HG03095 (cell line): ENCODE measurements at regions not wholly inside any gene's neighbourhood (a gene's known extent, or its start where the extent isn't known, plus 50 kb on each side); places are given as distances from the start of the nearest gene placed in this dataset.
"Not testable (repeated sequence)": the region's sequence is repeated elsewhere in the genome, so short reads cannot be mapped to it uniquely, and the experiment has no call there.

Source experiments
- ATAC-seq: cut with Tn5 transposase; IDR thresholded peaks from one replicate; pipeline ENCODE4 v1.9.1; 2021; ENCODE audit warnings: moderate library complexity; ENCODE audit not compliant: unreplicated experiment

DNA sequence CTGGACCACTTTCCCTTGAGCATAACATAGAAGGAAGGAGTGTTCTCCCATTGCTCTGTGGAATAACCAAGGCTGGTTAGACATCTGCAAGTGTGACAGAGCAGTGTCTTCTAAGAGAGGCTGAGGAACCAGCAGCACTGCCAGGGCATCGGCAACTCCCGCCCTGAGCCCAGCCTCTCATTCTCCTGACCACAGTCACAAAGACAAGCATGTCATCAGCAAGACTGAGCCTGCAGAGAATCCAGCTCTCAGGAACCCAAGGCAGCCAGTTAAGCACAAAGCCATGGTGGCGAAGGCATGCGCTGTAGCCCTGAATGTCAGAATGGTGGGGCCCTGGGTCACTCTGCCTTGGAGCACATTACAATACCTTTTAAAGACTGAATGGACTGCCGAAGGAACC lies 253.9 kb downstream of the AGTPBP1 start:
- ATAC-seq = no peak

DNA sequence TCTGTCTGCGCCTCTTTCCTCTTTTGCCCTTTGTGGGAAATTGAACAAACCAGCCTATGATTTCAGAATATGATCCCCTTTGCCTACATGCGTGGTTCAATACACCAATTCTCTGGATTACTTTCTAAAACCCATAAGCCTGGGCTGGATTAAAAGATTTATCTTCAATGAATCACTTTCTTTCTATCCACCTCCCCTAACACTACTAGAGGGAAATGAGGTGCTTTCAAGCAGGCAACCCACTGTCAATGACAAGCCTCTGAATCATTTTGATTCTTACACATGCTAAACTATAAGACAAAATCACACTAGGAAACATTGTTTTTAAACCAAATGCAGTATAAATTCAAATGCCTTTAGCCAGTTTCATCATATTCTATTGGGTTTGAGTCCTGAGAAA lies 257.5 kb downstream of the AGTPBP1 start:
- no peak for ATAC-seq

DNA sequence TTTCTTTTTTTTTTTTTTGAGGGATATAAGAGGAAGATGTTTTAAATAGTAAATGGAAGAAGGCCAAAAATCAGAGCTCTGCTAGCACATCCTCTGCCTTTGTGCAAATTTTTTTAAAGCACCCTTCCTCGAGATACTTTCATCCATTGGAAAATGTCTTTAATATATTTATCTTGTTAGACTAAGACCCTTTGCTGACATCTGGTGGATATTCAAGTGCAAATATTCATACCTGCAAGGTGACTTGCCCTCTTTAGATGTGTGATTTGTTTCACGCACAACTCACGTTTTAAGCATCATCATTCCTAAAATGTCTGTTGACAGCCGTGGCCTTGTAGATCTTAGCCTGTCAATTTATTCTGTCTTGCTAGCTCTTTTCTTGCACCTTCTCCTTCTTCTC lies 258.5 kb downstream of the AGTPBP1 start:
- no peak for ATAC-seq

DNA sequence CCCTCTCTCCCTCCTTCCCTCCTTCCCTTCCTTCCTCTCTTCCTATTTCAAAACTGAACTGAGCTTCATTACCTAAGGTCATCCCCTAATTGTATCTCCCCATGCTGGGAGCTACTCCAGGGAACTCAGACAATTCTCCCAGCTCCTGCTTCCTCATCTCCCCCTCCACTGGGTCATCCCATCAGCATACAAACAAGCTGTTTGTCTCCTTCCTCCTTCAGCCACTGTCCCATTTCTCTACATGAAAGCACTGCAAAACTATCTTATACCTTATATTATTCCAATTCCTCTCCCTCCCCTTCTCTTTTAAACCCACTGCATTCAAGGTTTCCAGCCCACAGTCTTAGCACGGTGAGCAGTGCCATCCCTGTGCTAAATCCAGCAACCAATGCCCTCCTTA lies 262.4 kb downstream of the AGTPBP1 start:
- ATAC-seq = no peak

DNA sequence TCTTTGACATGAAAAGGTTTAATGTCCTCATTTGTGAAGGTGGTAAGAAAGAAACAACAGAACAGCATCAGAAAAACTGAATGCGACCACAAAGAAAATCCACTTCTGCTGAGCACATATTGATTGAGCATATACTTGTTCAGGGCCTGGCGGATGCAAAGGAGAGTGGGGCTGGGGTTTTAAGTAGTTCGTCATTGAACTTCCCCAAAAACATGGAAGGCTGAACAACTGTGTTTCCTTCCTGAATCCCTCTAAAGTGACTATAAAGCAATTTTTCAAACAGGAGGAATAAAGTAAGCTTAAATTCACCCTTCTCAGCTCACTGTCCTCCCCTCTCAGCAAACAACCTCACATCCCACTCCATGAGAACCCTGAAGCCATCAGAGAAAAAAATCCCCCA lies 262.9 kb downstream of the AGTPBP1 start:
- no peak for ATAC-seq

DNA sequence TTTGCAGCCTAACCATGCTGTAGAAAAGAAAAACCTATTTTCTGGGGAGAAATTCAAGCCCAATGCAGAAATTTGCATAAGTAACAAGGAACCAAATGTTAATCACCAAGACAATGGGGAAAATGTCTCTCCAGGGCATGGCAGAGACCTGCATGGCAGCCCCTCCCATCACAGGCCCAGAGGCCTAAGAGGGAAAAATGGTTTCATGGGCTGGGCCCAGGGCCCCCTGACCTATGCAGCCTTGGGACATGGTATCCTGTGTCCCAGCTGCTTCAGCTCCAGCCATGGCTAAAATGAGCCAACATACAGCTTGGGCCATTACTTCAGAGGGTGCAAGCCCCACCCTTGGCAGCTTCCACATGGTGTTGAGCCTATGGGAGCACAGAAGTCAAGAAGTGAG lies 266.9 kb downstream of the AGTPBP1 start:
- ATAC-seq = not testable (repeated sequence)

DNA sequence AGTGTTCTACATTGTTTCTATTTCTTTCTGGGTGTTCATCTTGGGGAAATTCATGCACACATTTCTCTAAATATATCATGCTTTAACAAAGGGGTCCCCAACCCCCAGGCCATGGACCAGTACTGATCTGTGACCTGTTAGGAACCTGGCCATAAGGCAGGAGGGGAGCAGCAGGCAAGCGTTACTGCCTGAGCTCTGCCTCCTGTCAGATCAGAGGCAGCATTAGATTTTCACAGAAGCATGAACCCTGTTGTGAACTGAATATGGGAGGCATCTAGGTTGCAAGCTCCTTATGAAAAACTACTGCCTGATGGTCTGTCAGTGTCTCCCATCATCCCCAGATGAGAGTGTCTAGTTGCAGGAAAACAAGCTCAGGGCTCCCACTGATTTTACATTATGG lies 270.0 kb downstream of the AGTPBP1 start:
- no peak for ATAC-seq

DNA sequence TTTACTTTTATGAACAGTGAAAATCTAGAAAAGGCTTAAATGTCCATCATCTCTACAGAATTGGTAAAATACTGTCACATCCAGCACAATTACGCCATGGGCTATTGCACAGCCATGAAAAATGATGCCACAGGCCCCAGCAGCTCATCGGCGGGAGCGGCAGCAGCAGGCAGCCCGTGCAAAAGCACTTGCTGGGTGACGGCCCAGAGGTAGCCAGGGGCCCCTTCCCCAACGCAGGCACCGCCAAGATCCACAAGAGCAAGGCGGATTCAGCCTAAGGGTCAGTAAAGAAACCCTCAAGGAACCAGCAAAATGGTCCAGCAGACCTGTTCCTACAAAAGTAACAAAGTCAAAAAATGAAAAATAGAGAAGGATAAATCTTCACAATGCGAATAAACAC lies 272.7 kb downstream of the AGTPBP1 start:
- ATAC-seq = no peak

DNA sequence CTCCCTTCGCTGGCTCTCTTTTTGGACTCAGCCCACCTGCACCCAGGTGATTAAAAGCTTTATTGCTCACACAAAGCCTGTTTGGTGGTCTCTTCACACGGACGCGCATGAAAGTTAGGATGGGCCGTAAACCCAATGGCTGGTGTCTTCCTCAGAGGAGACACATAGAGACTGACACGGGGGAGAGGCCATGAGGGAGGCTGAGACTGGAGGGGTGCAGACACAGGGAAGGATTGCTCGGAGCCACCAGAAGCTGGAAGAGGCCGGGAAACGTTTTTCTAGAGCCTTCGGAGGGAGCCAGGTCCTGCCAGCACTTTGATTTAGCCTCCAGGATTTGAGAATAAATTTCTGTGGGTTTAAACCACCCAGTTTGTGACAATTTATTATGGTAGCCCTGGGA lies 274.9 kb downstream of the AGTPBP1 start:
- ATAC-seq = no peak

DNA sequence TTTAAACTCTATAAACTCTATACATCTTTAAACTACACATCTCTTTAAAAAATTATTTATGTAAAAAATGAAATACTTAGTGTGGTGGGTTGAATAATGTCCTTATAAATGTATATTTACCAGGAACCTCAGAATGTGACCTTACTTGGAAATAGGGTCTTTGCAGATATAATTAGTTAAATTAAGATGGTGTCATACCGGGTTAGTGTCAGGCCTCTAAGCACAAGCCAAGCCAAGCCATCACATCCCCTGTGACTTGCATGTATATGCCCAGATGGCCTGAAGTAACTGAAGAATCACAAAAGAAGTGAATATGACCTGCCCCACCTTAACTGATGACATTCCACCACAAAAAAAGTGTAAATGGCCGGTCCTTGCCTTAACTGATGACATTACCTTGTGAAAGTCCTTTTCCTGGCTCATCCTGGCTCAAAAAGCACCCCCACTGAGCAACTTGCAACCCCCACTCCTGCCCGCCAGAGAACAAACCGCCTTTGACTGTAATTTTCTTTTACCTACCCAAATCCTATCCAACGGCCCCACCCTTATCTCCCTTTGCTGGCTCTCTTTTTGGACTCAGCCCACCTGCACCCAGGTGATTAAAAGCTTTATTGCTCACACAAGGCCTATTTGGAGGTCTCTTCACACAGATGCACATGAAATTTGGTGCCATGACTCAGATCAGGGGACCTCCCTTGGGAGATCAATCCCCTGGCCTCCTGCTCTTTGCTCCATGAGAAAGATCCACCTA lies 283.5 kb downstream of the AGTPBP1 start:
- ATAC-seq = not testable (repeated sequence)

DNA sequence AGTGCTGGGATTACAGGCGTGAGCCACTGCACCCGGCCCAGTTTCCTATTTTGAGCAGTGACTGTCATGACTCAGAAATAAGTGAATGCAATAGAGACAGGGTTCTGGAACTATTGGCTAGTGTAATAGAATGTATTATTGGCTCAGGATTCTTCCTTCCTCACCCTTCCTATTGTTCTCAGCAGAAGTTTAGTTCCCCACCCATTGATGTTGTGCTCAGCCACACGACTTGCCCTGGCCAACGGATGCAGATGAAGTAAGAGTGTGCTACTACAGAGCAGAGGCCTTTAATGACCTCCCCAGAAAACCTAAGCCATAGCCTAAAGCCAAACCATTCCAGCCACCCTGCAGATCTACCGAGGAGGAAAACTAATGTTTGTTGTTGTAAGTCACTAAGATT lies 287.9 kb downstream of the AGTPBP1 start:
- no peak for ATAC-seq

DNA sequence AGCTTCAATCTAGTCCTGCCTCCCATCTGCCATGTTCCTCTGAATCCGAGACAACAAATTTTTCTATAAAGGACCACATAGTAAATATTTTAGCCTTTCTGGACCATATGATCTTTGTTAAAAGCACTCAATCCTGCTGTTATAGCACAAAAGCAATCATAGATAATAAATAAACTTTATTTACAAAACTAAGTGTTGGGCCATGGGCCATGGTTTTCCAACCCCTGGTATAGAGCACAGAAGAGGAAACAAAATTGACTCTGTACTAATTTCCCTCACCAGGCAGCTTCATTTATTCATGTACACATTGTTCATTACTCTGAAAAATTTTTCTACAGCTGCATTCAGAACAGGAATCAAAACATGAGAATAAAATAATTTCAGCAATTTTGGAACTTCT lies 288.9 kb downstream of the AGTPBP1 start:
- no peak for ATAC-seq

DNA sequence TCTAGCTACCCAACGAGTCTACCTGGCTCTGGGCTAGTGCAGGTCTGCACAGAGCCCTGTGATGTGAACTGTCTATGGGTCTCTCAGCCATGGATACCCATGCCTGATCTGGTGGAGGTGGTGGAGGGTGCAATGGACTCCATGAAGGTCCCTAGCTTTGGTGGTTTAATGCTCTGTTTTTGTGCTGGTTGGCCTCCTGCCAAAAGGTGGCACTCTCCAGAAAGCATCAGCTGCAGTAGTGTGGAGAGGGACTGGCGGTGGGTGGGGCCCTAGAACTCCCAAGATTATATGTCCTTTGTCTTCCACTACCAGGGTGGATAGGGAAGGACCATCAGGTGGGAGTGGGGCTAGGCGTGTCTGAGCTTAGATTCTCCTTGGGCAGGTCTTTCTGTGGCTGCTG lies 290.1 kb downstream of the AGTPBP1 start:
- ATAC-seq = no peak

DNA sequence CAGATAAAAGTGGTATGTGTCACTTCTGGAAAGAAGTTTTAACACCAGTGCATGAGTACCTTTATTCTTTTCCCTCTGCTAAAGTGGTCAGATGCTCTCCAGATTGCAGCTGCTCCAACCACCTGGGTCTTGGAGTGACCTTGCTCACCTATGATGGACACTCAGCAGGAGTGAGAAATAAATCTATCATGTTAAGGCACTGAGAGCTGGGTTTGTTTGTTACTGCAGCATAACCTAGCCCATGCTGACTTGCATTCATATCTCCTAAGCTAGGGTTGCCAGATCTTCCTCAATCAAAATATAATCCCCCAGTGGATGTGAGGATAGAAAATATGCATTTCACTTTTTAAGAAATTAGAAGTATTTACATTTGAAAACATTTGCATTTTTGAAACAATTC lies 295.9 kb downstream of the AGTPBP1 start:
- no peak for ATAC-seq

DNA sequence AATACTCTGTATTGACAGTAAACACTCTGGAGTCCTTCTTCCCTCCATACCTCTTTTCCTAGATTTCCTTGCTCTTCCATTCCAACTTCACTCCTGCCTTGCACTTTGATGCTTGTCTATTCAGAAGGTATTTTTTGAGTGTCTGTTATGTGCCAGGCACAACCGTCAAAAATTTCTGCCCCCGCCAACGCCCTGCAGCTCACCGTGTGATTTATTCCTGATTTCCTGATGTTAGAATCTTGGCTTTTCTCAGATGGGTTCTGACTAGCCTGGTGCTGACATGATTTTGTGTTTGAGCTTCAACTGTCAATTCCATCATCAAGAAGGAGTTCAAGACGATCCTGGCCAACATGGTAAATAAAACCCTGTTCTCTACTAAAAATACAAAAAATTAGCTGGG lies 297.5 kb downstream of the AGTPBP1 start:
- ATAC-seq = no peak

DNA sequence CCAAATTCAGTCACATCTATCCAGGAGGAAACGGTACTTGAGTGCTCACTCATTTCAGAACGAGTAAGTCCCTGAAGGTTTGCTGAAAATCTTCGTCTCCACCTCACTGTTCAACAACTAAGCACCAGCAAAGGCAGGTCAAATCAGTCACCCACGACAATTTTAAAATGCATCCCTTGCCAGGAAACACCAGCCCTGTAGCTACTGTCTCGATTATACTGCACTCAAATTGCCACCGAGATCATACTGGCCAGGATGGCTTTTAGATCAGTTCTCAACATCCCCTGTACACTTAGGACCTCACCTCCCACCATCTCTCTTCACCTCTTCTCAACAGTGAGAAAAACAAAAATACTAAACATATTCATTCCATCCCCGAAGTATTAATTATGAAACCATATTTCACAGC lies 298.6 kb downstream of the AGTPBP1 start:
- ATAC-seq = peak; percentile 73

DNA sequence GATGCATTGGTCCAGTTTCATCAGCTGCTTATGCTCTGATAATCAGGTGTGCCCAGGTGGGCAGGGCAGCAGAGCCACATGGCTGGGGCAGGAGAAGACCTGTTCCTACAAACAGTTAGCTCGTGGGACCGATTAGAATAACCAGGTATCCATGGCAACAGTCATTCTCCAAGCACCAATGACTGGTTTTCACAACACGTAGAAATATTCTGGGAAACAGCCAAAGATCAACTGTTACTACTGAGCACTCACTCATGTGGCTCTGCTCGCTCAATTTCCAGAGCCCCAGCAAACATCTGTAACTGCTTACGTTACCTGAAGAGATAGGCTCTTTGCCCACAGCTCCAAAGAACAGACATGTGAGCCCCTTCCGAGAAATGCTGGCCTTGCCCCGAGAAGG lies 302.0 kb downstream of the AGTPBP1 start:
- ATAC-seq = no peak

DNA sequence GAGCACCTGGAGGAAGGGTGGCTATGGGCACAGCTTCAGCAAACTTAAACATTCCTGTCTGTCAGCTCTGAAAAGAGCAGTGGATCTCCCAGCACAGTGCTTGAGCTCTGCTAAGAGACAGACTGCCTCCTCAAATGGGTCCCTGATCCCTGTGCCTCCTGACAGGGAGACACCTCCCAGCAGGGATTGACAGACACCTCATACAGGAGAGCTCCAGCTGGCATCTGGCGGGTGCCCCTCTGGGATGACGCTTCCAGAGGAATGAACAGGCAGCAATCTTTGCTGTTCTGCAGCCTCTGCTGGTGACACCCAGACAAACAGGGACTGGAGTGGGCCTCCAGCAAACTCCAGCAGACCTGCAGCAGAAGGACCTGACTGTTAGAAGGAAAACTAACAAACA lies 307.8 kb downstream of the AGTPBP1 start:
- ATAC-seq = not testable (repeated sequence)

DNA sequence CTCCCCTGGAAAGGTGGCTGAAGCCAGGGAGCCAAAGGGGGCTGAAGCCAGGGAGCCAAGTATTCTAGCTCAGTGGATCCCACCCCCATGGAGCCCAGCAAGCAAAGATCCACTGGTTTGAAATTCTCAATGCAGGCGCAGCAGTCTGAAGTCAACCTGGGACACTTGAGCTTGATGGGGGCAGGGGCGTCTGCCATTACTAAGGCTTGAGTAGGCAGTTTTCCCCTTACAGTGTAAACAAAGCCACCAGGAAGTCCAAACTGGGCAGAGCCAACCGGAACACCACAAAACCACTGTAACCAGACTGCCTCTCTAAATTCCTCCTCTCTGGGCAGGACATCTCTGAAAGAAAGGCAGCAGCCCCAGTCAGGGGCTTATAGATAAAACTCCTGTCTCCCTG lies 308.2 kb downstream of the AGTPBP1 start:
- ATAC-seq = not testable (repeated sequence)

DNA sequence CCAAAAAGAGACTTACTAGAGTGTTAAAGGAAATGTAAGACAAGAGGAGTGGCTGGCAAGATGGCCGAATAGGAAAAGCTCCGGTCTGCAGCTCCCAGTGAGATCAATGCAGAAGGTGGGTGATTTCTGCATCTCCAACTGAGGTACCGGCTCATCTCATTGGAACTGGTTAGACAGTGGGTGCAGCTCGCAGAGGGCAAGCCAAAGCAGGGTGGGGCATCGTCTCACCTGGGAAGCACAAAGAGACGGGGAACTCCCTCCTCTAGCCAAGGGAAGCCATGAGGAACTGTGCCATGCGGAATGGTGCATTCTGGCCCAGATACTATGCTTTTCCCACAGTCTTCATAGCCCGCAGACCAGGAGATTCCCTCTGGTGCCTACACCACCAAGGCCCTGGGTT lies 308.7 kb downstream of the AGTPBP1 start:
- ATAC-seq = no peak

DNA sequence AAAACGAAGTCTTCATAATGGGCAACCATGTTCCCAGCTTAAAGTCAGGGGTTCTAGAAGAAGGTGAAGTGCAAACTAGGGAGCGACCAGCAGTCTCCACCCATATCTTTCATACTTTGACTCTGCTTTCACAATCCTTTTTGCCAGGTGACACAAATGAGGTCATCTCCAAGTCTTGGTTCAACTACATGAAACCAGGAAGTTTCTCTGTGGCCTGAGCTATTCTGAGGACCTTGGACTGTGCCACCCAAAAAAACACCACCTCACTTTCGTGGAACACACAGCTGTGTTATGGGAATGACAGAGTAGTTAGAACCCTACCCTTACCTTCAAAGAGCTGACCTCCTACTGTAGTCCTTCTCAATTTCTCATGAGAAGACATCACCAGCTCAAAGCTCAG lies 309.2 kb downstream of the AGTPBP1 start:
- no peak for ATAC-seq

DNA sequence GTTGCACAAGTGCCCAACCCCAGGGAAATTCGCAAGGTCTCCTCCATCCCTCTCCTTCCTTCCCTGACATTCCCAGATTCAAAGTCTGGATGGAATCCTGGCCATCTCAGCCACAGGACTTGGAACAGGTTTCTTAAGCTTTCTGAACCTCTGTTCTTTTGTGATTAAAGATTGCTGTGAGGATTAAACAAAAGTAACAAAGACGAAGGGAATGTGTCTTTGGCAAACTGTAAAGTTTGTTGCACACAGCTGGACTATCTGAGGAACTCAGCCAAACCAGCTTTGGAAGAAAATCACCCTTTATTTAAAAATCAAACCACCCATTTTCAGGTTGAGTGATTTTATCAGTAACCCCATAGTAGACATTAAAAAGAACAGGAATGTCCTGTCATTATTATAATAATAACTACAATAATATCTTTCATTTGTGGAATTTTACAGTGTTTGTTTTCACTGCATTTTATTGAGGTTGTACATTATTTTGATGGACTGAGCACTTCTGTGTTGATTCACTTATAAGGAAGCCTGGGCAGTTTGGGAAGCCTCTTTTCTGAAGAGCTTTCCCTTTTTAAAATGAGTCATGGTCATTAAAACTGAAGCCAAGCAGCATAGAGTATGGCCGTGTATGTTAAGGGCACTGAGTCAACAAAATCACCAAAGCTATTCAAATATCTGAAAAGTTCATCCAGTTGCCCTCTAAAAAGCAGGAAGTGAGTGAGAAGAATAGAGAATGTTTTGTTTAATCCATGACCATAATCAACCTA lies 310.2 kb downstream of the AGTPBP1 start:
- ATAC-seq = no peak
